H4 (cell line): ENCODE measurements at regions not wholly inside any gene's neighbourhood (a gene's known extent, or its start where the extent isn't known, plus 50 kb on each side); places are given as distances from the start of the nearest gene placed in this dataset.
A peak's percentile ranks its signal among the peaks of the same experiment; 100 is the strongest.

Experiments used
- DNase-seq: peaks from one replicate; pipeline ENCODE4 v3.0.0-alpha.2; 2015; ENCODE audit warnings: low spot score

DNA sequence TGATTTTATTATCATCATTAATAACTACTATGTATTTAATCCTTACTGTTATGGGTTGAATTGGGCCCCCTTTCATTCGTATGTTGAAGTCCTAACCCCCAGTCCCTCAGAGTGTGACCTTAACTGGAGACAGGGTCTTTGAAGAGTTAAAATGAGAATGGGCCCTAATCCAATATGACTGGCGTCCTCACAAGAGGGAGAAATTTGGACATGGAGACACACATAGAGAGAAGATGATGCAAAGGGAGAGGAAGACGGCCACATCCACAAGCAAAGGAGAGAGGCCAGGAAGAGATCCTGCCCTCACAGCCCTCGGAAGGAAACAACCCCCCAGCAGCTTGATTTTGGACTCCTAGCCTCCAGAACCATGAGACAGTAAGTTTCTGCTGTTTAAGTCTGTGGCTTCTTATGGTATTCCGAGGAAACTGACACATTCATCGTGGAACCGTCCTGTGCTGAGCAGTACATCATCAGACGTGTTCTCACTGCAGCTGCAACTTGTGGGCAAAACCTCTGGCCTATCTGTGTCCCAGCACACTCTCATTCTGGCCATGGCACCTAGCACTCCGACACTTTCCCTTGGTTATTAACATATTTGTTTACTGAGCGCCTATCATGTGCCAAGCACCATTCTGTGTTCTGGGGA lies 127.6 kb downstream of the SLC38A6 start:
- DNase-seq: no peak

- no peak for DNase-seq
Observed at GRCh38 chr14:61107869-61108493, 126.9 kb downstream of the SLC38A6 start.

DNA sequence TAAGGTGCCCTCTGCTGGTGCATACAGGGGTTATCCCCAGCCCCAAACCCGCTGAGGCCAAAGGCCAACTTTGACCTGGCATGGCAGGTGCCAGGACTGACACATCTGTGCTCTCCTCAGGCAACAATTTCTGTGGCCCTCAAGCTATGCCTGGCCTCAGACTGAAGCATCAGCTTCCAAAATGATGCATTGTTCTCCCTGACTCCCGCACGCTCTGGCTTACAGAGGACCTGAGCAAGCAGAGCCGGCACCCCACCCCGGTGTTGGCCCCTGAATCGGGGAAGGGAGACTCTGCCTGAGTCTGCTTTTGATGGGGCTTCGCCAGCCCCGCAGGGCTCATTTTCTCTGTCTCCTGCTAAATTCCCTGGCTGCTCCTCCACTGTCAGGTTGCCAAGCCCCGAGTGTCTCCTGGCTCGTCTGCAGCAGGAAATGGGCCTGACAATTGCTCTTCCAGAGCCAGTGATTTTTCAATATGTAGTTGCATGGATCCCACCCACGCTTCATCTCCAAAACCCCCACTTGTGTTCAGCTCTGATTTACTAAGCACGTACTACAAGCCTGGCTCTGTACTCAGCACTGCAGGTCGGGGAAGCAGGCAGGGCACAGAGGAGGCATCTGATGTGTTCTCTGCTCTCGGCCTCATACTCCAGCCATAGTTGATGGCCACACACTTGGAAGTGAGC lies 126.1 kb downstream of the SLC38A6 start:
- no peak for DNase-seq

DNA sequence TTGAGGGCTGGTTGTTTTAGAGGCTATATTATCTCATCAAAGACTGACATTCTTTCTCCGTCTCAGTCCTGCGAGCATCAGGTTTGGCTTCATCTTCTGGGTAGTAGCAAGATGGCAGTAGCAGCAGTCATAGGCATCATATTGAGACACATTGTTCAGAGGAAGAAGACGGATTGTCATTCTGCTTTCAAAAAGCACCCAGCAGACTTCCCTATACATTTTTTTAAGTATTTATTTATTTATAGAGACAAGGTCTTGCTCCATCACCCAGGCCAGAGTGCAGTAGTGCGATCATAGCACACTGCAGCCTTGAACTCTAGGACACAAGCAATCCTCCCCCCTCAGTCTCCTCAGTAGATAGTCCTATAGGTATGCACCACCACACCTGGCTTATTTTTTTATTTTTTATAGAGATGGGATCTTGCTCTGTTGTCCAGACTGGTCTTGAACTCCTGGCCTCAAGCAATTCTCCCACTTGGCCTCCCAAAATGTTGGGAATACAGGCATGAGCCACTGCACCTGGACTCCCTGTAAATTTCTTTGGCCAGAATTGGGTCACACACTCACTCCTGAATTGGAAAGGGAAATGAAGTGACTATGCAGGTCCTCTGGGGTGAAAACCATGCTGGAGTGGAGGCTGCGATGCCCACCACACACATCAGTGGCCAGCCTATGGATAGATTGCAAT lies 125.4 kb downstream of the SLC38A6 start:
- DNase-seq: no peak

GRCh38 chr14:61104358-61104757 lies 123.3 kb downstream of the SLC38A6 start:
- no peak for DNase-seq

GRCh38 chr14:61103541-61104339 lies 122.7 kb downstream of the SLC38A6 start:
- peak; percentile 96 for DNase-seq

DNA sequence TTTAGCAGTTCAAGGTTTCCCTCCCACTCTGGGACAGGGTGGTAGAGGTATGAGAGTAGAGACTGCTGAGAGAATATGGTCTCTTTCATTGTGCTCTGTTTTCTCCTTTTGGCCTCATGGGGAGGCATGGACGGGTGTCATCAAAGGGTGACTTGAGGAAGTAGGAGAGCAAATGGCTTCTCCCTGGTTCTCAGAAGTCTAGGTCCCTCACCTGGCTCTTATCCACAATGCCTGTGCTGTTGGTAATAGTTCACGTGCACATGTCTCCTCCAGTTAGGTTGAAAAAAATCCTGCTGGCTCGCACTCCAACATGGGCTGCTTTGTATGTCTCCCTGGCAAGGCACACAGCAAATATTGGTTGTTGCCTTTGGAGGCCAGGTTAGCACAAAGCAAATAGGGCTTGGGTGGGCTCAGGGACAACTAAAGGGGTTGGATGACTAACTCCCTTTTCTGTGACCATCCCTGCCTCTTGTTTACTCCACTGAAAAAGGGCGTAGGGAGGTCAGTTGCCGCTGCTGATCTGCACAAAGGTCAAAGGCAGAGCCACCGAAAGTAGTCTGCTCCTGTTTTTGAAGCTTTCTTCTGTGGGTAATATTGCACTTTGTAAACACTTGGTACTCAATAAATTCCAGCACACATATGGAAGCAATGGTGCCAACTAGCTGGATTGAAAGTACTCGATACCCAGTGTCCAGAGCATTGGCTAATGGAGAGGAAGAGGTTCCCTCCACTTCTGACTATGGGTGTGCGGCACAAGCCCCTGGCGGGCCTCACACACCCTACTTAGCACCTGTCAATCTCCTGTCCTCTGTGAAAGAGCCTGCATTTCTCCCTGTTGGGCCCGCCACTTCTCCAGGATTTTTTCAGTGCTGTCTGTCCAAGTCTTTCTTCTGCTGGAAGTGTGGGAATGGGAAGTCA lies 121.8 kb downstream of the SLC38A6 start:
- no peak for DNase-seq
